ENCODE measurements at regions not wholly inside any gene's neighbourhood (a gene's known extent, or its start where the extent isn't known, plus 50 kb on each side); places are given as distances from the start of the nearest gene placed in this dataset.

DNA sequence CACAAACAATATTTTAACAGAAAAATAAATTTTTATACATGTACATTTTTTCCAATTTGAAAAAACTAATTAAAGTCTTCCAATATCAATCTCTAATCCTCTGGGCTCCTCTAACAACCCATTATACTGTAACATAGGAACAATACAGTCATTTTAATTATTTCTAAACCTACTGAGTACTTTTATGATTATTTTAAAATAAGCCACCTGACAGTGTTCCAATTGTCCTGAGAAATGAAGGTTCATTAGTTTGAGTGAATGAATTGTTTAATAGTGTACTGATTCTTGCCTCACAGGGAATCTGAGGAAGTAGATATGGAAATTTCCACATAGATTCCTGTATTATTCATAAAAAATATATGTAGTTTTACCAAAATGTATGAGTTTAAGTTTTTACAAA lies 123.1 kb upstream of the EYS start:
- no peak for TF ChIP-seq SPI1 (IDR thresholded peaks at IDR 0.05; ENCODE audit: low read depth, low read length)
- TF ChIP-seq POU2F2 (IDR thresholded peaks at IDR 0.05; ENCODE audit: low read depth, low read length), result no peak
- no peak for TF ChIP-seq POLR2A (IDR thresholded peaks at IDR 0.05; ENCODE audit: low read depth, low read length)
- no peak for TF ChIP-seq PAX5 (IDR thresholded peaks at IDR 0.05; ENCODE audit: insufficient read depth, low read length, severe bottlenecking)
- no peak for TF ChIP-seq POLR2AphosphoS5 (IDR thresholded peaks at IDR 0.05; ENCODE audit: low read depth, low read length)
- TF ChIP-seq TAF1 (IDR thresholded peaks at IDR 0.05; ENCODE audit: low read depth, low read length), result no peak
- DNase-seq (ENCODE audit: insufficient read length, low spot score) (no peak), FAIRE-seq (no peak)

GRCh38 chr6:65819152-65819551 lies 112.1 kb upstream of the EYS start:
- TF ChIP-seq TAF1 (IDR thresholded peaks at IDR 0.05; ENCODE audit: low read depth, low read length), result no peak
- TF ChIP-seq PAX5 (IDR thresholded peaks at IDR 0.05; ENCODE audit: insufficient read depth, low read length, severe bottlenecking), result no peak
- no peak for TF ChIP-seq POU2F2 (IDR thresholded peaks at IDR 0.05; ENCODE audit: low read depth, low read length)
- no peak for TF ChIP-seq SPI1 (IDR thresholded peaks at IDR 0.05; ENCODE audit: low read depth, low read length)
- no peak for TF ChIP-seq POLR2AphosphoS5 (IDR thresholded peaks at IDR 0.05; ENCODE audit: low read depth, low read length)
- no peak for TF ChIP-seq POLR2A (IDR thresholded peaks at IDR 0.05; ENCODE audit: low read depth, low read length)
- DNase-seq (ENCODE audit: insufficient read length, low spot score) (no peak), FAIRE-seq (no peak)

- no peak for FAIRE-seq
- TF ChIP-seq SPI1 (IDR thresholded peaks at IDR 0.05; ENCODE audit: low read depth, low read length) (no peak), POLR2A (IDR thresholded peaks at IDR 0.05; ENCODE audit: low read depth, low read length) (no peak), TAF1 (IDR thresholded peaks at IDR 0.05; ENCODE audit: low read depth, low read length) (no peak)
- no peak for DNase-seq (ENCODE audit: insufficient read length, low spot score)
These were observed 111.5 kb upstream of the EYS start for GRCh38 chr6:65818576-65818975.

DNA sequence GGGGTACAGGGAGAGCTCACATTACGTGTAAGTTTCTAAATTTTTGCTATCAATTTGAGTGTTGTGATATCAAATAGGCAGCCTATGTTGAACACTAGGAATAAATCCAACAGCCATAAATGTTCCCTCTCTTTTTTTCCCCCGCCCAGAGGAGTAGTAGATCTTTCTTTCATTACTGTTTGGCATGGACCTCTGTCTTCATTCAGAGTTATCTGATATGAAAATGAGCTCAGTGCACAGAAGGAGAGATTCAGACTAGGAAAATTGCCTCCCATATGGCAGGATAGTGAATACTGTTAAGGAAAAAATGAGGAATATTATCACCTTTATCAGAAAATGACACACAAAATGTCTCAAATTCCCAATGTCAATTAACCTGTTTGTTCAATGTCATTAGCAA lies 110.0 kb upstream of the EYS start:
- TF ChIP-seq SPI1 (IDR thresholded peaks at IDR 0.05; ENCODE audit: low read depth, low read length) (no peak), POLR2A (IDR thresholded peaks at IDR 0.05; ENCODE audit: low read depth, low read length) (no peak), POLR2AphosphoS5 (IDR thresholded peaks at IDR 0.05; ENCODE audit: low read depth, low read length) (no peak), PAX5 (IDR thresholded peaks at IDR 0.05; ENCODE audit: insufficient read depth, low read length, severe bottlenecking) (no peak), TAF1 (IDR thresholded peaks at IDR 0.05; ENCODE audit: low read depth, low read length) (no peak), POU2F2 (IDR thresholded peaks at IDR 0.05; ENCODE audit: low read depth, low read length) (no peak)
- FAIRE-seq (no peak), DNase-seq (ENCODE audit: insufficient read length, low spot score) (no peak)

GRCh38 chr6:65814071-65814470 lies 107.0 kb upstream of the EYS start:
- FAIRE-seq (no peak), DNase-seq (ENCODE audit: insufficient read length, low spot score) (no peak)
- TF ChIP-seq POLR2AphosphoS5 (IDR thresholded peaks at IDR 0.05; ENCODE audit: low read depth, low read length) (no peak), TAF1 (IDR thresholded peaks at IDR 0.05; ENCODE audit: low read depth, low read length) (no peak), POU2F2 (IDR thresholded peaks at IDR 0.05; ENCODE audit: low read depth, low read length) (no peak), PAX5 (IDR thresholded peaks at IDR 0.05; ENCODE audit: insufficient read depth, low read length, severe bottlenecking) (no peak), SPI1 (IDR thresholded peaks at IDR 0.05; ENCODE audit: low read depth, low read length) (no peak), POLR2A (IDR thresholded peaks at IDR 0.05; ENCODE audit: low read depth, low read length) (no peak)

DNA sequence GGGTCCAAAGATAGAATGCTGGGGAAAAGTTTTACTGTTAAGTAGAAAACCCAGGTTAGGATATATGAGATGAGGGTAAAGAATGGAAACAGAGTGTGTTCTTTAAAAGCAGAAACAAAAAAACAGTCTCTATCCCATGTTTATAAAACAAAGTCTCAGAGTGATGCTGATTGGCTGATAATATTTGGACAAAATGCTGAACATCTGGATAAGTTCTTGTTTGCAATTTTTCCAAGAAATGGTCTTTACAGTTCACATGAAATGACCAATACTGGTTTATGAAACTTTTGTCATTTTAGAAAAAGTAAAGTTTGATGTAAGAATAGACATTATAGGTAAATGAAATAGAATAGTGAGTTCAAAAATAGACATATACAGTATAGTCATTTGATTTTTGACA lies 96.2 kb upstream of the EYS start:
- DNase-seq (ENCODE audit: insufficient read length, low spot score) (no peak), FAIRE-seq (no peak)
- TF ChIP-seq TAF1 (IDR thresholded peaks at IDR 0.05; ENCODE audit: low read depth, low read length) (no peak), POLR2AphosphoS5 (IDR thresholded peaks at IDR 0.05; ENCODE audit: low read depth, low read length) (no peak), POU2F2 (IDR thresholded peaks at IDR 0.05; ENCODE audit: low read depth, low read length) (no peak), POLR2A (IDR thresholded peaks at IDR 0.05; ENCODE audit: low read depth, low read length) (no peak), SPI1 (IDR thresholded peaks at IDR 0.05; ENCODE audit: low read depth, low read length) (no peak), PAX5 (IDR thresholded peaks at IDR 0.05; ENCODE audit: insufficient read depth, low read length, severe bottlenecking) (no peak)

DNA sequence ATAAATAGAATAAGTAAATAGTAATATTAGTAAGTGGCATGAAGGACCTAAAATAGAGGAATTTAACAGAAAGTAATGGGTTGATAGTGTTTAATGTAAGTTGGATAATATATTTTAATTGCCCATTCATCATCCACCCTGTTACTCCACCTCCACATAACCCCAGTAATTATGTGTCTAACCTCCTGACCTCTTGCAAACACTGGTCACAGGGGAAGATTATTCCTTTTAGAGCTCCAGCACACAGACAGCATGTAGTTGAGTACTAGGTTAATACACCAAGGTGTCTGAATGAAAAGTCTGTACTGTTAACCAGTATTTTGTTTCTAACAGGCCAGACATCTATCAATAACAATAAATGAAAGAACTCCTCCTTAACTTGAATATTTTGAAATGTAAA lies 92.4 kb upstream of the EYS start:
- FAIRE-seq (no peak), DNase-seq (ENCODE audit: insufficient read length, low spot score) (no peak)
- TF ChIP-seq TAF1 (IDR thresholded peaks at IDR 0.05; ENCODE audit: low read depth, low read length), result no peak
- TF ChIP-seq POLR2A (IDR thresholded peaks at IDR 0.05; ENCODE audit: low read depth, low read length), result no peak
- no peak for TF ChIP-seq SPI1 (IDR thresholded peaks at IDR 0.05; ENCODE audit: low read depth, low read length)
- no peak for TF ChIP-seq POLR2AphosphoS5 (IDR thresholded peaks at IDR 0.05; ENCODE audit: low read depth, low read length)
- TF ChIP-seq POU2F2 (IDR thresholded peaks at IDR 0.05; ENCODE audit: low read depth, low read length), result no peak

- no peak for TF ChIP-seq PAX5 (IDR thresholded peaks at IDR 0.05; ENCODE audit: insufficient read depth, low read length, severe bottlenecking)
- no peak for FAIRE-seq
These were observed 91.4 kb upstream of the EYS start for GRCh38 chr6:65798280-65799014.

GRCh38 chr6:65790666-65791065 lies 83.6 kb upstream of the EYS start:
- TF ChIP-seq POU2F2 (IDR thresholded peaks at IDR 0.05; ENCODE audit: low read depth, low read length) (no peak), SPI1 (IDR thresholded peaks at IDR 0.05; ENCODE audit: low read depth, low read length) (no peak), POLR2AphosphoS5 (IDR thresholded peaks at IDR 0.05; ENCODE audit: low read depth, low read length) (no peak), POLR2A (IDR thresholded peaks at IDR 0.05; ENCODE audit: low read depth, low read length) (no peak), PAX5 (IDR thresholded peaks at IDR 0.05; ENCODE audit: insufficient read depth, low read length, severe bottlenecking) (no peak), TAF1 (IDR thresholded peaks at IDR 0.05; ENCODE audit: low read depth, low read length) (no peak)
- FAIRE-seq, result no peak
- DNase-seq (ENCODE audit: insufficient read length, low spot score), result no peak

More at GRCh38 chr6:65798280-65799014, 91.4 kb upstream of the EYS start:
- no peak for DNase-seq (ENCODE audit: insufficient read length, low spot score)

GRCh38 chr6:65787787-65788186 lies 80.8 kb upstream of the EYS start:
- DNase-seq (ENCODE audit: insufficient read length, low spot score) (no peak), FAIRE-seq (no peak)
- TF ChIP-seq POU2F2 (IDR thresholded peaks at IDR 0.05; ENCODE audit: low read depth, low read length) (no peak), POLR2A (IDR thresholded peaks at IDR 0.05; ENCODE audit: low read depth, low read length) (no peak), SPI1 (IDR thresholded peaks at IDR 0.05; ENCODE audit: low read depth, low read length) (no peak), POLR2AphosphoS5 (IDR thresholded peaks at IDR 0.05; ENCODE audit: low read depth, low read length) (no peak), TAF1 (IDR thresholded peaks at IDR 0.05; ENCODE audit: low read depth, low read length) (no peak), PAX5 (IDR thresholded peaks at IDR 0.05; ENCODE audit: insufficient read depth, low read length, severe bottlenecking) (no peak)

All from GM12891 (cell line).